Suprapubic skin (tissue), 4 donors: ENCODE measurements at regions not wholly inside any gene's neighbourhood (a gene's known extent, or its start where the extent isn't known, plus 50 kb on each side); places are given as distances from the start of the nearest gene placed in this dataset.
"Not testable (repeated sequence)": the region's sequence is repeated elsewhere in the genome, so short reads cannot be mapped to it uniquely, and the experiment has no call there.

Experiments used
- DNase-seq, 2 donors: peaks; one replicate each; pipeline ENCODE4 v3.0.0-alpha.2; 2019; ENCODE audit warnings: low spot score in 2 of 2
- H3K27ac ChIP-seq: fragments of 200-600 bp; sonication (generic); one replicate; pipeline ENCODE4 v1.5.1; 2019
- H3K27me3 ChIP-seq: fragments of 200-600 bp; sonication (generic); one replicate; pipeline ENCODE4 v1.5.1; 2019
- H3K36me3 ChIP-seq: fragments of 200-600 bp; sonication (generic); one replicate; pipeline ENCODE4 v1.5.1; 2019
- H3K4me1 ChIP-seq: fragments of 200-600 bp; sonication (generic); one replicate; pipeline ENCODE4 v1.5.1; 2019
- H3K4me3 ChIP-seq: fragments of 200-600 bp; sonication (generic); one replicate; pipeline ENCODE4 v1.5.1; 2019; ENCODE audit warnings: mild to moderate bottlenecking
- H3K9me3 ChIP-seq: fragments of 200-600 bp; sonication (generic); one replicate; pipeline ENCODE4 v1.5.1; 2019
- WGBS: methylation state at CpG from one replicate; pipeline ENCODE4 v1.1.5; 2018; 5-methylcytosine and 5-hydroxymethylcytosine counted together

DNA sequence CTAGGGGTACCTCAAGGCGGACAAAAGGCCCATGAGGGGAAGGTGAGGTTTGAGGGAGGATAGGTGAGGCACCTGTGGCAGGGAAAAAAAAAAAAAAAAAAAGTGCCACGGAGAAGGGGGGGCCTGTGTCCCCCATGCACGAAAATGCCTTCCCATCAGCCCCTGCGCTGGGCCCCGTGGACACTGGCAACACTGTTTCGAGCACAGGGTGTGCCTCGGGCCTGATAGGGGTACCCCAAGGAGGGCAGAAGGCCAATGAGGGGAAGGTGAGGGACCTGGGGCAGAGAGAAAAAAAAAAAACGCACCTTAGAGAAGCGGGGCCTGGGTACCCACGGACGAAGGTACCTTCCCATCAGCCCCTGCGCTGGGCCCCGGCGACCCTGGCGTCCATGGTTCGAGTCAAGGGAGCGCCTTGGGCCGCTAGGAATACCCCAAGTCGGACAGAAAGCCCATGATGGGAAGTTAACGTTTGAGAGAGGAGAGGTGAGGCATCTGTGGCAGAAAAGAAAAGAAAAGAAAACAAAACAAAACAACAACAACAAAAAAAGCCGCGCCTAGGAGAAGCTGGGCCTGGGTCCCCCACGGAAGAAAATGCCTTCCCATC lies 190.0 kb downstream of the POTEM start:
- not testable (repeated sequence) for H3K4me1 ChIP-seq, H3K27ac ChIP-seq, H3K4me3 ChIP-seq, DNase-seq, H3K27me3 ChIP-seq, H3K9me3 ChIP-seq, H3K36me3 ChIP-seq
- WGBS = 79% methylated on average over 8 of the region's 23 CpGs

DNA sequence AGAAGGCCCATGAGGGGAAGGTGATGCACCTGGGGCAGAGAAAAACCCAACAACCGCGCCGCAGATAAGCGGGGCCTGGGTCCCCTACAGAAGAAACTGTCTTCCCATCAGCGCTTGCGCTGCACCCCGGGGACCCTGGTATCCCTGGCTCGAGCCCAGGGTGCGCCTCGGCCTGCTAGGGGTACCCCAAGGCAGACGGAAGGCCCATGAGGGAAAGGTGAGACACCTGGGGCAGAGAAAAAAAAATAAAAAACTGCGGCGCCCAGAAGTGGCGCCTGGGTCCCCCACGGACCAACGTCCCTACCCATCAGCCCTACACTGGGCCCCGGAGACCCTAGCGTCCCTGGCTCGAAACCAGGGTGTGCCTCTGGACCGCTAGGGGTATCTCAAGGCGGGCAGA lies 190.8 kb downstream of the POTEM start:
- not testable (repeated sequence) for H3K36me3 ChIP-seq

DNA sequence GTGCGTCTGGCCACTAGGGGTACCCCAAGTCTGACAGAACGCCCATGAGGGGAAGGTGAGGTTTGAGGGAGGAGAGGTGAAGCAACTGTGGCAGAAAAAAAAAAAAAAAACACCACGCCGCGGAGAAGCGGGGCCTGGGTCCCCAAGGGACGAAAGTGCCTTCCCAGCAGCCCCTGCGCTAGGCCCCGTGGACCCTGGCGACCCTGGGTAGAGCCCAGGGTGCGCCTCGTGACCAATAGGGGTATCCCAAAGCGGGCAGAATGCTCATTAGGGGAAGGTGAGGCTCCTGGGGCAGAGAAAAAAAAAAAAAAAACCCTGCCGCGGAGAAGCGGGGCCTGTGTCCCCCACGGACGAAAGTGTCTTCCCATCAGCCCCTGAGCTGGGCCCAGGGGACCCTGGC lies 191.4 kb downstream of the POTEM start:
- 64% methylated on average over 11 of the region's 18 CpGs for WGBS
- H3K4me3 ChIP-seq, H3K4me1 ChIP-seq, H3K27ac ChIP-seq, DNase-seq, H3K36me3 ChIP-seq, H3K27me3 ChIP-seq, H3K9me3 ChIP-seq: not testable (repeated sequence)

More for the DNA sequence above, 190.8 kb downstream of the POTEM start:
- not testable (repeated sequence) for H3K4me3 ChIP-seq, H3K9me3 ChIP-seq, H3K27me3 ChIP-seq, H3K4me1 ChIP-seq, DNase-seq, H3K27ac ChIP-seq
- WGBS = 83% methylated on average over 17 of the region's 21 CpGs

DNA sequence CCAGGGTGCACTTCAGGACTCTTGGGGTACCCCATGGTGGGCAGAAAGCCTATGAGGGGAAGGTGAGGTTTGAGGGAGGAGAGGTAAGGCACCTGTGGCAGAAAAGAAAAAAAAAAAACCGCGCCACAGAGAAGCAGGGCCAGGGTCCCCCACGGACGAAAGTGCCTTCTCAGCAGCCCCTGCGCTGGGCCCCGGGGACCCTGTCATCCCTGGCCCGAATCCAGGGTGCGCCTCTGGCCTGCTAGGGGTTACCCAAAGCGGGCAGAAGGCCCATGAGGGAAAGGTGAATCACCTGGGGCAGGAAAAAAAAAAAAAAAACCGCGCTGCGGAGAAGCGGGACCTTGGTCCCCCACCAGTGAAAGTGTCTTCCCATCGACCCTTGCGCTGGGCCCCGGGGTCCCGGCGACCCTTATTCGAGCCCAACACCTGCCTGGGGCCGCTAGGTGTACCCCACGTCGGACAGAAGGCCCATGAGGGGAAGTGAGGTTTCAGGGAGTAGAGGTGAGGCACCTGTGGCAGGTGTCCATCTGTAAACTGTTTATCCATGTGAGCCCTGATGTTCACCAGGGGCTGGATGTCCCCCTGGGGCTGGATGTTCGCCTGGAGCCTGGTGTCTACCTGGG lies 191.9 kb downstream of the POTEM start:
- 97% methylated on average over 9 of the region's 23 CpGs for WGBS
- not testable (repeated sequence) for H3K36me3 ChIP-seq

DNA sequence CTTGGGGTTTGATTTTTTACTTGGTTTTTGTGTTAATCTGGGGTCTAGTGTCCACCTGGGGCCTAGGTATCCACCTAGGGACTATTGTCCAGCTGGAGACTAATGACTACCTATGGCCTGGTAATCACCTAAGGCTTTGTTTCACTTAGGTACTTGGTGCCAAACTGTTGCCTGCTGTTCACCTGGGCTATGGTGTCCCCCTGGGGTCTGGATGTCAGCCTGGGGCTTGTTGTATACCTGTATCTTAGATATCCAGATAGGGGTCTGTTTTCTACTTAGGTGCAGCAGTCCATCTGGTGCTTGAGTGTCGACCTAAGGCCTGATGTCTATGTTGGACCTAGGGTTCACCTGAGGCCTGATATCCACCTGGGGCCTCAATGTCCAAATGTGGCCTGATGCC lies 193.1 kb downstream of the POTEM start:
- not testable (repeated sequence) for H3K9me3 ChIP-seq, H3K4me1 ChIP-seq, DNase-seq, H3K36me3 ChIP-seq, H3K4me3 ChIP-seq, H3K27ac ChIP-seq, H3K27me3 ChIP-seq
- no CpG with 5 or more reads among the region's 1 CpG for WGBS

More for the DNA sequence above, 191.9 kb downstream of the POTEM start:
- not testable (repeated sequence) for H3K4me3 ChIP-seq, H3K9me3 ChIP-seq, H3K27ac ChIP-seq, DNase-seq, H3K27me3 ChIP-seq, H3K4me1 ChIP-seq

DNA sequence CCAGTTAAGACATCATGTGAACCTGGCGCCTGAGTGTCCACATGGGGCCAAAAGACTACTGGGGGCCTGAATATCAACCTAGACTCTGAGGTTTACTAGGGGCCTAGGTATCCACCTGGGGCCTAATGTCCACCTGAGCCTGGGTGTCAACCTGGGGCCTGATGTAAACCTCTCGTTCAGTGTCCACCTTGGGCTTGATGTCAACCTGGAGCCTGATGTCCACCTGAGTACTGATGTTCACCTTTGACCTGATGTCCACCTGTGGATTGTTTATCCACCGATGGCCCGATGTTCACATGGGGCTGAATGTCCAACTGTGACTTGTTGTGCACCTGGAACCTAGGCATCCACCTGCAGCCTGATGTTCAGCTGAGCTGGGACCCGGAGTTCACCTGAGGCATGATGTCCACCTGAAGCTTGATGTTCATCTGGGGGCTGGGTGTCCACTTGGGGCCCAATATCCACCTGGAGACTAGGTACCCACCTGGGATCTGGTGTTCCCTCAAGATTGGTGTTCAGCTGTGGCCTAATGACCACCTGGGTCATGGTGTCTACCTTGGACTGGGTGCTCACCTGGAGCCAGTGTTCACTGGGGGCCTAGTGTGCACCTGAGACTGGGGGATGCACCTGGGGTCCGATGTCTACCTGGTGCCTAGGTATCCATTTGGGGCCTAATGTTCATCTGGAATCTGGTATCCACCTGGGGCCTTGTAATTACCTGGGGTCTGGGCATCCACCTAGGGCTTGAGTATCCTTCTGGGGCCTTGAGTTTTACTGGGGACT lies 194.2 kb downstream of the POTEM start:
- WGBS = 96% methylated on average over 4 of the region's 6 CpGs
- not testable (repeated sequence) for H3K36me3 ChIP-seq, H3K4me1 ChIP-seq, H3K9me3 ChIP-seq, H3K27me3 ChIP-seq, DNase-seq, H3K4me3 ChIP-seq, H3K27ac ChIP-seq

DNA sequence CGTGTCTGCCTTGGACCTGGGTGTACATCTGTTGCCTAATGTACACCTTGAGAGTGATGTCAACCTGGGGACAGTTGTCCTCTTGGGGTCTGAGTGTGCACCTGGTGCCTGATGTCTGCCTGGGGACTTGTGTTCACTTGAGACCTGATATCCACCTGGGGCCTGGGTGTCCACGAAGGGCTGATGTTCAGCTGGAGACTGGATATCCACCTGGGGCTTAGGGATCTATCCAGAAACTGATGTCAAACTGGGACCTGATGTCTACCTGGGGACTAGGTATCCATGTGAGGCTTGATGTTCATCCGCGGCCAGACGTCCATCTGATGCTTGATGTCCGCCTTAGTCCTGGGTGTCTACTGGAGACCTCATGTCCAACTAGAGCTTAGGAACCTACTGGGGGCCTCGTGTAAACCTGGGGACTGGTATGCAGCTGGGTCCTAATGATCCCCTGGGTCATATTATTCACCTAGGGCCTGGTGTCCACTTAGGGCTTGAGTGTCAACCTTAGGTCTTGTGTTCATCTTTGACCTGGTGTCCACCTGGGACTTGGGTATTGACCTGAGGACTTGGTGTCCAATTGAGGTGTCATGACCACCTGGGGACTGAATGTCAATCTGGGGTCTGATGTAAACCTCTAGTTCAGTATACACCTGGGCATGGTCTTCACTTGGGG lies 194.9 kb downstream of the POTEM start:
- H3K36me3 ChIP-seq, H3K4me3 ChIP-seq, H3K4me1 ChIP-seq, H3K9me3 ChIP-seq, DNase-seq, H3K27me3 ChIP-seq, H3K27ac ChIP-seq: not testable (repeated sequence)
- WGBS = 80% methylated on average over 5 of the region's 7 CpGs

DNA sequence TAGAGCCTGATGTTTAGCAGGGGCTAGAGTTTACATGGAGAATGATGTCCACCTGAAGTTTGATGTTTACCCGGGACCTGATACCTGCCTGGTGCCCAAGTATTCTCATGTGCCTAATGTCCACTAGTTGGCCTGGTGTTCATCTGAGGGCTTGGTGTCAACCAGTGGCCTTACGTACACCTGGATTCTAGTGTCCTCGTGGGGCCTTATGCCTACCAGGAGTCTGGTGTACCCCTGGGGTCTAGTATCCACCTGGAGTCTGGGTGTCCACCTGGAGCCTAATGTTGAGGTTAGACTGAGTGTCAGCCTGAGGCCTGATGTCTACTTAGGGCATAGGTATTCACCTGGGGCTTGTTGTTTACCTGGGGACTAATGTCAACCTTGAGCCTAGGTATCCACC lies 195.7 kb downstream of the POTEM start:
- not testable (repeated sequence) for H3K36me3 ChIP-seq, DNase-seq, H3K4me1 ChIP-seq, H3K4me3 ChIP-seq, H3K27me3 ChIP-seq, H3K27ac ChIP-seq
- H3K9me3 ChIP-seq = peaks cover 15% of the 10 kb centered on the region
- no CpG with 5 or more reads among the region's 3 CpGs for WGBS

DNA sequence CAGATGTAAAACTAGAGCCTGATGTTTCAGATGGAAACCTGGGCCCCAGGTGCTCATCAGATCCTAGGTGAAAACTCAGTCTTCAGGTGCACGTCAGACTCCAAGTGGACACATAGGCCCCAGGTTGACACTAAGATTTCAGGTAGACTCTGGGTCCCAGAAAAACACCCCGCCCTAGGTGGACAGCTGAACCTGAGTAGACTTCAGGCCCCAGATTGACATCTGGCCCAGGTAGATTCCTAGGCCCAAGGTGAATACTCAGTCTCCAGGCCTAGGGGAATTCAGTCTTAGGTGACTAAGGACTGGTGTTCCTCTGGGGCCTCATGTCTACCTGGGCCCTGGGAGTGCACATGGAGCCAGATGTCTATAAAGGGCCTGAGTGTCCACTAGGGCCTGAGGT lies 196.7 kb downstream of the POTEM start:
- not testable (repeated sequence) for H3K36me3 ChIP-seq, H3K27ac ChIP-seq, H3K4me3 ChIP-seq, H3K27me3 ChIP-seq, DNase-seq, H3K4me1 ChIP-seq
- H3K9me3 ChIP-seq = peaks cover 17% of the 10 kb centered on the region
- WGBS = 63% methylated on average over 2 of the region's 2 CpGs

DNA sequence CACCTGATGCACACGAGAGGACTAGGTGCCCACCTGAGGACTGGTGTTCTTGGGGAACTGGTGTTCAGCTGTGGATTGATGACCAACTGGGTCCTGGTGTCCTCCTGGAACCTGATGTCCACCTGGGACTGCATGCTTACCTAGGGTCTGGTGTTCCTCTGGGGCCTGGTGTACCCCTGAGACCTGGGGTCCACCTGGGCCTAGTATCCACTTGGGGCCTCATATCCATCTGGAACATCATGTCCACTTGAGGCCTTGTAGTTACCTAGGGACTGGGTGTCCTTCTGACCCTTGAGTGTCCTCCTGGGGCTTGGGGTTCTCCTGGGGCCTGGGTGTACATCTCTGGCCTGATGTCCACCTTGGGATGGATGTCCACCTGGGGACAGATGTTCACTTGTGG lies 197.2 kb downstream of the POTEM start:
- H3K4me3 ChIP-seq, H3K4me1 ChIP-seq, H3K27ac ChIP-seq, H3K27me3 ChIP-seq, DNase-seq, H3K36me3 ChIP-seq: not testable (repeated sequence)
- no CpG with 5 or more reads among the region's 1 CpG for WGBS
- H3K9me3 ChIP-seq = peaks cover 17% of the 10 kb centered on the region

DNA sequence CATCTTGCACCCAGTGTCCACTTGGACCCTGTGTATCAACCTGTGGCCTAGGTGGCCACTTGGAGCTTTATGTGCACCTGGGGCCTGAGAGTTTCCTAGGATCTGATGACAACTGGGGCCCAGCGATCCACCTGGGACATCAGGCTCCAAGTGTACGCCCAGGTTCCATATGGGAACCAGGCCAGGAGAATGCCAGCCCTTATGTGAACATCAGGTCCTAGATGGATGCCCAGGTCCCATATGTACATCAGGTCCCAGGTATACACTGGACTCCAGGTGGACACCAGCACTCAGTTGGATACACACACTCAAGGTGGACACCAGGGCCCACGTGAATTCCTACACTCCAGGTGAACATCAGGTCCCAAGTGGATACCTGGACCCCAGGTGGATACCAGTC lies 198.8 kb downstream of the POTEM start:
- H3K27ac ChIP-seq, DNase-seq, H3K4me1 ChIP-seq, H3K27me3 ChIP-seq, H3K4me3 ChIP-seq, H3K36me3 ChIP-seq: not testable (repeated sequence)
- 67% methylated on average over 1 of the region's 3 CpGs for WGBS
- peaks cover 17% of the 10 kb centered on the region for H3K9me3 ChIP-seq

DNA sequence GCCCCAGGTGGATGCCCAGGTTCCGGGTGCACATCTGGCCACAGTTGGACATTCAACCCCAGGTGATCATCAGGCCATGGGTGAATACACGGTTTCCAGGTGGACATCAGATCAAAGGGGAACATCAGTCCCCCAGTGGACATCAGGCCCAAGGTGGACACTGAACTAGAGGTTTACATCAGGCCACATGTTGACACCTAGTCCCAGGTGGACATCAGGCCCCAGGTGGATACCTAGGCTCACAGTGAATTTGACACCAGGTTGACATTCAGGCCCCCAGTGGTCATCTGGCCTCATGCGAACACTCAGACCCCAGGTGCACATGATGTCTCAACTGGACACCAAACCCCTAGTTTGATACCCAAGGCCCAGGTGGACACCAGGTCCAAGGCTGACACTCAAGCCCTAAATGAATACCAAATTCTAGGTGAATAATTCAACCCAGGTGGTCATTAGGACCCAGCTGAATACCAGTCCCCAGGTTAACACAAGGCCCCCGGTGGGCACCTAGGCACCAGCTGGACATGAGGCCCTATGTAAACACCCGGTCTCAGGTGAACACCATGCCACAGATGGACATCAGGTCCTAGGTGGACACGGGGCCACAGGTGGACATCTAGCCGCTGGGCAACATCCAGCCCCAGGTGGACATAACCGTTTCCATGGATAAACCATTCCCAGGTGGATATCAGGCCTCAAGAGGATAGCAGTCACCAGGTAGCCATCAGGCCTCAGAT lies 200.4 kb downstream of the POTEM start:
- H3K27me3 ChIP-seq, H3K9me3 ChIP-seq, H3K4me3 ChIP-seq, H3K36me3 ChIP-seq, H3K27ac ChIP-seq, H3K4me1 ChIP-seq, DNase-seq: not testable (repeated sequence)
- WGBS = 87% methylated on average over 8 of the region's 8 CpGs

DNA sequence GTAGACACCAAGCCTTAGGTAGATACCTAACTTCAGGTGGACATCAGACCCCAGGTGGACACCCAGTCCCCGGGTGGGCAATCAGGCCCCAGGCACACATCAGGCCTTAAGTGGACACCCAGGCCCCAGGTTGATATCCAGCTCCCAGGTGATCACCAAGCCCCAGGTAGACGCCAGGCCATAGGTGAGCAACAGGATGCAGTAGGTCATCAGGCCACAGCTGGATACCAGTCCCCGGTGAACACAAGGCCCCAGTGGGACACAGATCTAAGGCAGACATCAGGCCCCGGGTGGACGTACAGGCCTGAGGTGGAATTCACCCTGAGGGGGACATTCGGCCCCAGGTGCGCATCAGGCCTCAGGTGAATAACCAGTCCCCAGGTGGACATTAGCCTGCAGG lies 201.0 kb downstream of the POTEM start:
- not testable (repeated sequence) for H3K36me3 ChIP-seq, H3K27ac ChIP-seq, H3K9me3 ChIP-seq, H3K4me1 ChIP-seq, H3K4me3 ChIP-seq, H3K27me3 ChIP-seq
- peak in 1 of 2 donors; percentile 79 for DNase-seq
- WGBS = no CpG with 5 or more reads among the region's 7 CpGs
